GM19438 (cell line): ENCODE measurements at regions not wholly inside any gene's neighbourhood (a gene's known extent, or its start where the extent isn't known, plus 50 kb on each side); places are given as distances from the start of the nearest gene placed in this dataset.
"Not testable (repeated sequence)": the region's sequence is repeated elsewhere in the genome, so short reads cannot be mapped to it uniquely, and the experiment has no call there.

Experiments used
- ATAC-seq: cut with Tn5 transposase; IDR thresholded peaks from one replicate; pipeline ENCODE4 v1.9.1; 2021; ENCODE audit warnings: low read depth; ENCODE audit not compliant: unreplicated experiment

DNA sequence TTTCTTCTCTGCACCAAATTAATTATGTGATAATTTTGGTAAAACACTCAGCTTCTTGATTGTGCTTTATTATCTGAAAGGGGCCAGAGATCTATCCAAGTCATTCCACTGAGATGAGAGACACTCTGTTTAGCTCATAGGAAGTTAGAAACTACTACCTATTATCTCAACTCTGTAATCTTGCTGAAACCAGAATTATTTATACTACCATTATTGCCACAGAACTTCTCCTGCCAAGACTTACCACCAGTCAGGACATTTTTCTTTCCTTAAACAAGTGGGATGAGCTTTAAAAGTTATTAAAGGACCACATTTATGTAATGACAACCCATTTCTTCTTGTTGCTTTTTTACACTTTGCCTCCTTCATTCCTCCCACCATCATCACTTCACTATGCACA, 855.6 kb upstream of the PIK3C3 start:
- ATAC-seq, result no peak

- no peak for ATAC-seq
Observed at GRCh38 chr18:41096504-41096903, 858.5 kb upstream of the PIK3C3 start.

DNA sequence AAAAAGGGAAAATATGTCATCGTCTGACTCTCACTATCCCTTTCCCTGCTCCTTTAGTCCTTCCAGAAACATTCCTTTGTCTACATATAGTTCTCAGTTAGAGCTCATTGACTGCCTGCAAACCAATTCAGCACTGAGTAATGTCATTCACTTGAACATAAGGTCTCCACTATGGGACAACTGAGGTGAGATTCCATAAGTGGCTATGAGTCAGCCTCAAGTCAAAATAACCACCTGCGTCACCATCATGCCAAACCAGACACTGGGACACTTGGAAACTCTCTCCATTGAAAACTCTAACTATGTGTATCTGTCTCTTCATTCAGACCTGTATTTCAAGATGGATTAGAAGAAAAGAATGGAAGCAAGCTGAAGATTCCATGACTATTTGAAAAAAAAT, 878.0 kb upstream of the PIK3C3 start:
- no peak for ATAC-seq

GRCh38 chr18:41075212-41075611, 879.8 kb upstream of the PIK3C3 start:
- no peak for ATAC-seq

- no peak for ATAC-seq
Observed at GRCh38 chr18:41073372-41073954, 881.6 kb upstream of the PIK3C3 start.

DNA sequence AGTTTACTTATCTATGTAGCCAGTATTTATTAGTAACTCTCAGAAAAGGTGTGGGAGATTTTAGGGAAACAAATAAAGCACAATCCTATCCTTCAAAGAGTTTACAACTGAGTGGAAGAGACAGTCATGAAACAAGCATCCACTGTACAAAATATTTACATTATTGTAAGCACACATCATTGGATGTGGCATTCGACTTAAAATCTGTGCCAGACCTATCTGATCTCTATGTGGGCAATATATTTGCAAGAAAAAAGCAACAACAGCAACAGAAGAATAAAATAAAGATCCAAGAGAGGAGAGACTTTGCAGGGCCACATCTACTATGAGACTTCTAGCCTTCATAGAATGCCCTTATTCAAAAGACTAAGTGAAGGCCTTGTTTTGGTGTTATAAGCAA, 882.1 kb upstream of the PIK3C3 start:
- ATAC-seq, result no peak

DNA sequence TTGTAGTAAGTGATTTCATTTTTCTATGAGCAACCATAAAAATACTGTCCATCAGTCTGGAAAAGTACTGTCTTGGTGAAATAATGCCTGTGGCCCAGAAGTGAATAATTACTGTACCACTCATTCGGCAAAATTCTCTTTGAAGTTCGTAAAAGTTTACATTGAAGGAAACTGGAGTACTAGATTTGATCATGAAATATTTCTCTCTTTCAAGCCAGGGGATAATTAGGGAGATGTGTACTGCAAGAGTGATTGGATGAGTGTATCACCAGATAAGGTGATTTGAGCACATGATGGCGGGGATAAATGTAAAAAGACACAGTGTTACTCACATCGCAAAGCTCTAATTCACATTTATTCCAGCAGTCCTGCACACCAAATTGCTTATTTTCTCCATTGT, 883.2 kb upstream of the PIK3C3 start:
- ATAC-seq, result no peak

GRCh38 chr18:41069167-41069566, 885.9 kb upstream of the PIK3C3 start:
- ATAC-seq, result no peak

GRCh38 chr18:41064916-41065315, 890.1 kb upstream of the PIK3C3 start:
- no peak for ATAC-seq

DNA sequence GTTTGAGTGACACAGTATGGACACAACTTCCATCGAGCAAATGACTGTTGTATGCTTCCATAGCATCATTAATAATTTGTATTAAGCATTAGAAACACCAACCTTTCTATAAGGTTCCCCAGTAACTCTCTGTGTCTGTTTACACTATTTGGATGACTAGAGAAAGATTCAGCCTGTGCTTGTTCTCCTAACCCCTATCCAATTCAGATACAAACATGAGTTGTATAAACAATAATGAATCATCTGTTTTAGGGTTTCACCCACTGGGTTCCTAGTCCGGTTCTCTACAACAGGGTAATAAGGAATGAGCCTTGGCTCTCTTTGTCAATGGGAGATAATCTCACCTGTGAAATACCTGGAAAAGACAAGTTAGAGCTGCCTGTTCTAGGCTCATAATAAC, 894.1 kb upstream of the PIK3C3 start:
- ATAC-seq, result no peak

DNA sequence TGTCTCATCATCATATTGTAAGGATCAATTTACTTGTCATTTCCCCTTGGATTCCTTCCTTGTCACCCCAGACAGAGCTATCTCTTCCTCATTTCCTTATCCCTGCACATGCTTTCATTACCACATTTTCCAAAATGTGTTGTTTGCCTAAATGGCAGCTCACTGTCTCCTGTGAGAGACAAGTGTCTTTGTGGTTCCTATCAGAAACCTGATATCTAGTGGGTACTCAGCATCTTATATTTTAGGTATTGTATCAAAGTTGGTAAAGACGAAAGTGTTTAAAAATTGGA, 896.0 kb upstream of the PIK3C3 start:
- ATAC-seq, result no peak

DNA sequence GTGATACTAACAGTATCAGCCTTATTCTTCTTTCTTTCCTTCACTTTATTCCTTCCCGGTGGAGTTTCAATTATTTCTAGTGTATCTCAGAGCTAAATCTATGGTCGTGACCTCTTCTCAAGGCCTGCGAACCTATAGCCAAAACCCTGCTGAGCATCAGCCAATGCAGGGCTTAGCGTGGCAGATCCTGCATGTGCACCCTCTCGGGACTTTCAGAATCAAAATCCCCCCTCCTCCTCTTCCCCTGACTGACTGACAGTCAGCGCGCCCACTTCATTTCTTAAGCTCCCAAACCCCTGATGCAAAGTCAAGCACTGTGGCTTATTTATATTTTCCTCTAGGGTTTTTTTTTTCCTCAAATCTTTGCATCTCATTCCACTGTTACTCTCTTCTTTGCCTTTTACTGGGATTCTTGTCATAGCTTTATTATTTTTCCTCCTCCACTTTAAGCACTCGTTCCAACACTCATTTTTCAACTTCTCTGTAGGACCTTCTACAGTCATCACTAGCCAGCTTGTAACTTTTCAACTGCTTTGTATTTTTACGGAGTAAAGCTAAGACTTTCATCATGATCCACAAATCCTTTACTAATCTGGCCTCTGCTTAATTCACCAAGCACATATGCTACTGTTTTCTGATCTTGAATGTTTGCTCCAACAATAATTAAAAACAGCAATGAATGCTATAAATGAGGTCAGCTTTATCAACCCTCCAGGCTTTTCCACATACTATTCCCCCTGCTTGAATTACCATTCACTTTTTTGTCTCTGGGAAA, 896.5 kb upstream of the PIK3C3 start:
- ATAC-seq, result no peak

GRCh38 chr18:41052625-41053024, 902.4 kb upstream of the PIK3C3 start:
- ATAC-seq, result no peak

GRCh38 chr18:41046250-41046649, 908.8 kb upstream of the PIK3C3 start:
- not testable (repeated sequence) for ATAC-seq

- no peak for ATAC-seq
Observed at GRCh38 chr18:41043876-41044275, 911.2 kb upstream of the PIK3C3 start.

GRCh38 chr18:41042866-41043265, 912.2 kb upstream of the PIK3C3 start:
- no peak for ATAC-seq

GRCh38 chr18:41038071-41038470, 917.0 kb upstream of the PIK3C3 start:
- ATAC-seq, result no peak

- ATAC-seq, result no peak
Observed at GRCh38 chr18:41036346-41036745, 918.7 kb upstream of the PIK3C3 start.

GRCh38 chr18:41034413-41034812, 920.6 kb upstream of the PIK3C3 start:
- ATAC-seq, result no peak

GRCh38 chr18:41025666-41026065, 929.4 kb upstream of the PIK3C3 start:
- no peak for ATAC-seq

DNA sequence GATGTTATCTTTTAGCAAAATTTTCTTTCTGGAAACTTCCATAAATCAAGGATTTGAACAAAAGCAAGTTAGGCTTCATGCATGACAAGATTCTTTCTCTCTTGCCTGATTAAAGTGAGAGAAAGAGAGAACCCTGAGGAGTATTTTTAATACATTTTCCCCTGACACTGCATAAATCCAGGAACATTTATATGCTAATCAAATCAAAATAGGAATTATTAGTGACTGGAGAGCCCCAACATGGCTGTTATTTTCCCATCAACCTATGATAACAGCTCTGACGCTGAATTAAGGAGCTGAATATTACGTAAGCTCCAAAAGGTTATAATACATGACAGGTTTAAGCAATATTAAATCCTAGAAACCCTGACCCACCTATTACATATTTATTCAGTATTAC, 930.2 kb upstream of the PIK3C3 start:
- no peak for ATAC-seq

- no peak for ATAC-seq
Observed at GRCh38 chr18:41022484-41022883, 932.5 kb upstream of the PIK3C3 start.

GRCh38 chr18:41021089-41021488, 933.9 kb upstream of the PIK3C3 start:
- ATAC-seq, result no peak
